ENCODE measurements at regions not wholly inside any gene's neighbourhood (a gene's known extent, or its start where the extent isn't known, plus 50 kb on each side); places are given as distances from the start of the nearest gene placed in this dataset.
"Not testable (repeated sequence)": the region's sequence is repeated elsewhere in the genome, so short reads cannot be mapped to it uniquely, and the experiment has no call there.

GRCh38 chr2:237196866-237197618, 111.4 kb downstream of the COPS8 start:
- no peak for DNase-seq

- no peak for DNase-seq
Observed at GRCh38 chr2:237198164-237198855, 112.6 kb downstream of the COPS8 start.

GRCh38 chr2:237199082-237199481, 113.4 kb downstream of the COPS8 start:
- no peak for DNase-seq

DNA sequence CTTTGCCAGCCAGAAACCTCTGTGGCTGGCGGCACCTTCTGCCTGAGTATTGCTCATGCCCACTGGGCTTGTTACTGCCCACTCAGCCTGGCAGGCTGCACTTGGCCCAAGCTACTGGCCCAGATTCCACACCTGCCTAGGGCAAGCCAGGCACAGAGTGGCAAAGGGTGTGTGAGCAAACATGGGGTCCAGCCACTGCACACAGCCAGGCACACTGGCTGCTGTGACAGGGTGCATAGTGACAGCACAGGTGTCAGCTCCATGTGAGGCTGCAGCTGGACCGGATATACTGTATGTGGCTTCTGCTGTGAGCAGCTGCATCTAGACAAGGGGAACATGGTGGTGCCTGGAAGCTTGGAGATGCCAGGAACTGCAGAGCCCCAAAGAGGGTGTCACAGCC, 113.9 kb downstream of the COPS8 start:
- no peak for DNase-seq

DNA sequence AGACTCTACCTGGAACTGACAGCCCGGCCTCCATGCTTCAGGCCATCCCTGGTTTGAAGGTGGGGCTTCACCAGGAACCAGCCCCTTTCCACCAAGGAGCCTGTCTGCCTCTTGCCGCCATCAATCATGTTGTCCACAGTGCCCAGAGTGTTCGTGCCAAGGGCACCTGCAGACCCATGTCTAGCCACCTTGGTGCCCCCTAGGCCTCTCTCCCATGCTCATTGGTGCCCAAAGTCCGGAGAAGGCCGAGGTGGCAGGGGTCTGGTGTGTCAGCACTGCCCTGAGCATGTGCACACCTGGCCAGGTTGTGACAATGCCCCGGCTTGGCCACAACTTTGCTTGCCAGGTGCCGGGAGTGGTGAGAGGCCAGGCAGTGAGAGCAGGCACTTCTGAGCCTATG, 114.8 kb downstream of the COPS8 start:
- no peak for DNase-seq

DNA sequence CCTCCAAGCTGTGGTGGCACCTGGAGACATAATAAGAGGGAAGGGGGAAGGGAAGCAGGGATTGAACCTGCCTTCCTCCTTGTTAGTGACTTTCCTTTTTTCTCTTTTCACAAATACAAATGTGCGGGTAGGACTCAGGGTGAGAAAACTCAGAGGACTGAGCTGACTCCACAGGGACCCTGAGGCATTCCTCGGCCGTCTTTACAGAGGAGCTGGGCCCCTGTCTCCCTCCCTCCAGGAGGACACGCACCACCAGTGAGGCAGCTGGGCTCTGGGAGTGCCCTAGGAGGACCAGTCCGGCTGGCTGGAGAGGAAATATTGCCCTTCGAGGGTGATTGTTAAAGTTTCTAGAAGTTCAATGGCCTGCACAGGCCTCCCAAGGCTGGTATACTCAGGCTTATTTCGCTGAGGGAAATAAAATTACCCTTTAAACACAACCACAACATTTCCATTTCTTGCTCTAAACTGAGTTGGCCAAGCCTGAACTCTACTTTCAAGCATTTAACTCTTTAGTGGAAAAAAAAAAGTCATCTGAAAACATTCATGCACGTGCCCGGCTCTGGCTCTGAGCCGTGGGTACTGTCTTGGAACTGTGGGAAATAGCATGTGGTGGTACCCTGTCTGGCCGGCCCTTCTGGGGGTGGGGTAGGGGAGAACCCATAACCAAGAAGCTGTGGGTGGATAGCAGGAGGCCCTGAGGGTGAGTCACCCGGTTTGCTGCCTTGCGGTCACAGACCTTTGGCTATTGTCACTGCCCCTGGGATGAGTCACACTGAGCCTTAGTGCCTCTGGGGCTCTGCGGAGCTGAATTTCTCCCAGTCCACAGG, 116.0 kb downstream of the COPS8 start:
- no peak for DNase-seq

DNA sequence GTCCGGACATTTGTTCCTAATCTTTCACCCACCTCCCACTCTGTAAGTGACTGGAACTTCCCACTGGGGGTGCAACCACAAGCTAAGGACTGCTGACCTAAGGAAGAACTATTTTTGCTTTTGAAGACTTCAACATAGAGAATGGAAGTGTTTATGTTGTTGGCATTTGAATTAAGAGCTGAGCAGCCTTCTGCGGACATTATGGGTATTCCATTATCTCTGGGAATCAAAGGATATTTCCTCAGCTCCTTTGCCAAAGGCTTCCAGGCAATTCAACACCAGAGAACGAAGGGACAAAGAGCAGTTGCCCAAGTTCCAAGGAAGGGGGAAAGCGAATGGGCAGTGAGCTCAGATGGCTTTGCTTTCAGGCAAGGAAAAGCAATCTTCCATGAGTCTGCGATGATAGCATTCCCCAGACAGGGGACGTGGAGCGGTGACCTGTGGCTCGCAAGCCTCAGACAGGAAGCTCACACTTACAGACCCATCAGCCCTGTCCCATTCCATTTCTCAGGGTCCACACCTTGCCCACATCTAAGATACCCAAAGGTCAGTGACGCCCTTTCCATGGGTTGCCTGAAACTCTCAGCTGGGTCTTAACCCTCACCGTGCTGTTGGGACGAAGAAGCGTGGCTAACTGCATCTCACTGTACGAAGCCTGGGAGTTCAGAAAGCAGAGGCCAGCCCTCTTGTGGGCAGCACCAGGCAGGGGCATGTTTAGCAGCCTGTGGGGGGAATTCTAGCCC, 116.8 kb downstream of the COPS8 start:
- no peak for DNase-seq

DNA sequence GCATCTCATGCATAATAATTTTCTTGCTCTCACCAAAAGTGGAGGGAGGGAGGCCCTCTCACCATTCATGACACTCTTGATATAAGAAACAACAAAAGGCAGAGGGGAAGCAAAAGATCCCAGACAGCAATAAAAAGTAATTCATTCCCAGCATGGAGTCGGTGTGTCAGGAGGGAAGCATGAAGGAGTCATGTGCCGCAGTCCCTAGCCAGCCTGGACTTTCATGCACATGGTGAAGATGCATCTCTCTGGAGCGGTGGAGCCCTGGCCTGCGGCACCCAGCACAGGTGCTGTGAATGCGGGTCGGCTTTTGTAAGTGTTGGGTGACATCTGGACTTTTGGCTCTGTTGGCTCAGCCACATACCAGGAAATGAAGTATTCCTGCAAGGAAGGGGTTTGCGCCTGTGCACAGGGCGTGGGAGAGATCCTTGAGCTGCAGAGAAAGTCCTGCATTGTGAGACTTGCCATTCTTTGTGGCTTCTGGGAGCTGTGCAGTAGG, 119.4 kb downstream of the COPS8 start:
- DNase-seq = no peak

DNA sequence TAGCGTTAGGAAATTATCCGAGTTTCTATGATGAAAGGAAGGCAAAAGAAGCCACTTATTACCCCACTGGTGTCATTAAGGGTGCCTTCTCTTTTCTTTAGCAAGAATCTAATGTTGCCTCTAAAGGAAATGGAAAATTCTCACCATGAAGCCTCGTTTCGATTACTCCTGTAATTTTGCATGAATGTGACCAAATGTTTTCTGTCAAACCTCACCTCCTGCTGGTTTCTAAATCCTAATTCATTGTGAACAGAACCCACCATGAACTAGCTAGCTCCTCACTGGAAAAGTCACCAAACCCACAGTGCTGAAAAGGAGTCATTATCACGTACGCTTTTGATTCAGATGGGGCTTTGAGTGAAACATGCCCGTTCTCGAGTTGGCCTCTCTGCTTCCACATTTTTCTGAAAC, 119.9 kb downstream of the COPS8 start:
- no peak for DNase-seq

DNA sequence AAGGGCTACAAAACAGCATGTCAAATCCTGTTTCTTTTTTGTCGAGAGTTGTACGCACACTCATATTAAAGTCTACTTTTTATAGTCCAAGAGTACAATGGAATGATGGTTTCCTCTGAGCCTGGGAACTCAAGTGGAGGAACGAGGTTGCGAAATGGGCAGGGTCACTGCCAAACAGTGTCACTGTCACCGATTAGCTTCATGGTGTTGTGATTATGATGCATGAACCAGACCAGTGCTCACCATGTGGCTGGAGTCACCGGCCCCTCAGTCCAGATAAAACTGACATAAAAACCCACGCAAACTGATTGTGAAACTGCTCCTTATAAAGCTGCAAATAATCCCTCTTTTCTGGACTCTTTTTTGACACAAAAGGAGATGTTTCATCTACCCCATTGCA, 122.0 kb downstream of the COPS8 start:
- no peak for DNase-seq

- DNase-seq = no peak
Observed at GRCh38 chr2:237208373-237209260, 122.9 kb downstream of the COPS8 start.

DNA sequence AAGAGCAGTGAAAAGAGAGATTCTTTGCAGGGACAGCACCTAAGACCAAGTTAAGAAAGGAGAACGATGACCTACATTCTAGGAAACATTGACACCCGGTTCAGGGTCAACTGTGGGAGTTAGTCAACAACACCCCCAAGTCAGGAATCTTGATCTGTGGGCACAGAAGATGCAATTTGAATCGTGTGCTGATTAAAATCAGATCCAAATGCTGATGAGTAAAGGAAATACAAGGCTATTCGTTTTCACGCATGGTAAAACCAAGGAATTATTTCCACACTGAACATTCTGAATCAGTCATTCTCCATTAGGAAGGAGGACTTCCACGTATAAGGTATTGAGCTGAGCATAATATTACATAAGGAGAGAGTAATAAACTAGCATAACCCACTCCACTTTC, 124.2 kb downstream of the COPS8 start:
- DNase-seq = no peak

DNA sequence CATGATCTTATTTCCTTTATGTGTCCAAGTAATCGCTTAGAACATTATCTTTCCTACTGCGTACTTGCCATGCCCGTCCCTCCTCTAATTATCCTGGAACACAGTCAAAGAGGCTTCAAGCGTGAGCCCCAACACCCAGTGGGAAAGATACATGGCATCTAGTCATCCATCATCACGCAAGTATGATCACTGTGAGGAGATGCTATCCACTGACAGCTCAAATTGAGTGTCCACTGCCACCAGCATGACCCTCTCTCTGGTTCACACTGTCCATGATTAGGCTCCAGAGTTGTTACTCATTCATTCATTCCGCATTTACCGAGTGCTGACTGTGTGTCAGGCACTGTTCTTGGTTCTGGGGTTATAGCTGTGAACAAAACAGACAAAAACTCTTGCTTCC, 124.6 kb downstream of the COPS8 start:
- no peak for DNase-seq

GRCh38 chr2:237210763-237211162, 125.1 kb downstream of the COPS8 start:
- no peak for DNase-seq

GRCh38 chr2:237212356-237213279, 126.9 kb downstream of the COPS8 start:
- not testable (repeated sequence) for DNase-seq

GRCh38 chr2:237213315-237214022, 127.8 kb downstream of the COPS8 start:
- DNase-seq = no peak

- DNase-seq = no peak
Observed at GRCh38 chr2:237214030-237214675, 128.5 kb downstream of the COPS8 start.

DNA sequence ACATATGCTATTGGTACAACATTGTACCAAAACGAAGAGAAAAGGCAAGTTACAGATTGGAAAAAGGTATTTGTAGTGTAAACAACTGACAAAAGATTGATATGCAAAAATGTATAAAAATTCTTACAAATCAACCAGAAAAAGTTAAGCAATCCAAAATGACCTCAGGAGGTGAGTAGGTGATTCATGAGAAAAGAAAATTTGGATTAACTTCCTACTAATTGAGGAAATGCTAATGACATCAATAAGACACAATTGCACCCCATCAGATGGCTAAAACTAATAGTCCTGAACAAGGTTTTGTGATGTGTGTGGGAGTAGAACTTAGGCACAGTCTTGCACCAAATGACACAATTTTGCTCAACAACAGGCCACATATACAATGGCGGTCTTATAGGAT, 129.3 kb downstream of the COPS8 start:
- DNase-seq = no peak

DNA sequence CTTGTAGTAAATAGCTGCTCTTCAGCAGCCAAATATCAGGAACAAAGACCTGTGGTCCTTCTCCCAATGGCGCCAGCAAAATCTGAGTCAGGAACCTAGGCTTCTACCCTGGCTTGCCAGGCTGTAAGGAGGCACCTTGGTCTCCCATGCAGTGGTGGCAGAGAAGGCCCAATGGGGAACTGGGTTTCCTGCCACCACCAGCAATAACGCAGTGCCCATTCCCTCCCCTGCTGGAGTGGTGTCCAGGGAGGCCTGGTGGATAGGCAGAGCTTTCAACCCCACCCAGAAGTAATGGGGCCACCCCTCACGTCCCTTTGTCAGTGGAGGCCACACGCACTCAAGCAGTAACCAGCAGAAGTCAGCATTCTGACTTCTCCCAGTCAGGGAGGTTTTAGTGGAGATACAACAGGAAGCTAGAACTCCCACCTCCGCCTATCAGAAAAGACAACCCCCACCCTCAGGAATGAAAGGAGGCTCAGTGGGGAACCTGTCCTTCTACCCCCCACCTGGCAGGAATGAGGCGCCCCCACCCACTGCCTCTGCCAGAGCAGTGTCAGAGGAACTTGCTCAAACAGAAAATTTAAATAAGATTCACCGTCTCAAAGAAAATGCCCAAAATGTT, 132.4 kb downstream of the COPS8 start:
- DNase-seq = no peak

Data from NCI-H1436 (cell line).